OCI-LY7 (cell line): ENCODE measurements at regions not wholly inside any gene's neighbourhood (a gene's known extent, or its start where the extent isn't known, plus 50 kb on each side); places are given as distances from the start of the nearest gene placed in this dataset.

Source experiments
- EZH2phosphoT487 ChIP-seq: fragments of 200-600 bp; sonication (generic); IDR thresholded peaks from 2 replicates; pipeline ENCODE4 v1.6.1; 2018; ENCODE audit warnings: low read depth, borderline replicate concordance, mild to moderate bottlenecking, mixed run types, antibody characterized with exemption, low read length, moderate library complexity, mixed read lengths
- TF ChIP-seq, protein P1 (sequence below): fragments of 200-600 bp; sonication (generic); conservative IDR thresholded peaks from 2 replicates; pipeline ENCODE4 v1.5.1; 2014; ENCODE audit warnings: mild to moderate bottlenecking, antibody characterized with exemption, low read length, moderate library complexity, mixed read lengths

DNA sequence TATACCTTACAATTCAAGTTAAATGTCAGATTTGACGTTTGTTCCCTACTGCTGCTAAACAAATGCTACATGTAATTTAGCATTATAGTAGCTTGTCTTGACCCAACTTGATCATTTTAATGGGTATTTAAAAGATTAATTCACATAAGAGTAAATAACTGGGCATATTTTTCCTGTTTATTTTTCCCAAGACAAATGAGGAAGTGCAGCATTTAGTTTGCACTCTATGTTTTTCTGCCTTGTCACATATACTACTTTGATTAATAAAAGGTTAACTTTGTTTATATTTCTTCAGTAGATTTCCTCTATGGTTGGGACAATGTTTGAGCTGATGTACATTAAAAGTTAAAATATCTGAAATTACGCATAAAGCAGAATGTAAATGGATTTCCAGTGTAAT is 641.8 kb downstream of the PRR16 start:
- TF ChIP-seq, protein P1, sequence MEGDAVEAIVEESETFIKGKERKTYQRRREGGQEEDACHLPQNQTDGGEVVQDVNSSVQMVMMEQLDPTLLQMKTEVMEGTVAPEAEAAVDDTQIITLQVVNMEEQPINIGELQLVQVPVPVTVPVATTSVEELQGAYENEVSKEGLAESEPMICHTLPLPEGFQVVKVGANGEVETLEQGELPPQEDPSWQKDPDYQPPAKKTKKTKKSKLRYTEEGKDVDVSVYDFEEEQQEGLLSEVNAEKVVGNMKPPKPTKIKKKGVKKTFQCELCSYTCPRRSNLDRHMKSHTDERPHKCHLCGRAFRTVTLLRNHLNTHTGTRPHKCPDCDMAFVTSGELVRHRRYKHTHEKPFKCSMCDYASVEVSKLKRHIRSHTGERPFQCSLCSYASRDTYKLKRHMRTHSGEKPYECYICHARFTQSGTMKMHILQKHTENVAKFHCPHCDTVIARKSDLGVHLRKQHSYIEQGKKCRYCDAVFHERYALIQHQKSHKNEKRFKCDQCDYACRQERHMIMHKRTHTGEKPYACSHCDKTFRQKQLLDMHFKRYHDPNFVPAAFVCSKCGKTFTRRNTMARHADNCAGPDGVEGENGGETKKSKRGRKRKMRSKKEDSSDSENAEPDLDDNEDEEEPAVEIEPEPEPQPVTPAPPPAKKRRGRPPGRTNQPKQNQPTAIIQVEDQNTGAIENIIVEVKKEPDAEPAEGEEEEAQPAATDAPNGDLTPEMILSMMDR = no peak
- no peak for TF ChIP-seq EZH2phosphoT487
